HG02885 (cell line): ENCODE measurements at regions not wholly inside any gene's neighbourhood (a gene's known extent, or its start where the extent isn't known, plus 50 kb on each side); places are given as distances from the start of the nearest gene placed in this dataset.

Experiments
- ATAC-seq: cut with Tn5 transposase; IDR thresholded peaks from one replicate; pipeline ENCODE4 v1.9.1; 2021; ENCODE audit warnings: mild to moderate bottlenecking; ENCODE audit not compliant: unreplicated experiment, poor library complexity

DNA sequence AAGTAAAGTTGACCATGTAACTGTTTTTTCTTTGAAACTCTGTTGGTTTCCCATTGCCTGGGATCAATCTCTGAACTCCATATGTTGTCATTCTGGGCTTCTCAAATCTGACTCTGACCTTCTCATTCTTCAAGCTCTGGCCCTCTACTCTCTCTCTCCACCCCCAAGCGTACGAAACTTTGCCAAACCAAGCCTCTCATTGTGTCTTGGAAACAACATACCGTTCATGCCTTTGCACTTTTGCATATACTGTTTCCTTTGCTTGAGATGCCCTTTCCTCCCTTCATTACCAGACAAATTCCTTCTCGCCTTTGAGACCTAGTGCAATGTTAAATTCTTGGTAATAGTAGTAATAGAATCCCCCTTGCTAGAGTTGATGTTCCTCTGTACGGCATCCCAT, 113.7 kb downstream of the OLFM4 start:
- no peak for ATAC-seq

DNA sequence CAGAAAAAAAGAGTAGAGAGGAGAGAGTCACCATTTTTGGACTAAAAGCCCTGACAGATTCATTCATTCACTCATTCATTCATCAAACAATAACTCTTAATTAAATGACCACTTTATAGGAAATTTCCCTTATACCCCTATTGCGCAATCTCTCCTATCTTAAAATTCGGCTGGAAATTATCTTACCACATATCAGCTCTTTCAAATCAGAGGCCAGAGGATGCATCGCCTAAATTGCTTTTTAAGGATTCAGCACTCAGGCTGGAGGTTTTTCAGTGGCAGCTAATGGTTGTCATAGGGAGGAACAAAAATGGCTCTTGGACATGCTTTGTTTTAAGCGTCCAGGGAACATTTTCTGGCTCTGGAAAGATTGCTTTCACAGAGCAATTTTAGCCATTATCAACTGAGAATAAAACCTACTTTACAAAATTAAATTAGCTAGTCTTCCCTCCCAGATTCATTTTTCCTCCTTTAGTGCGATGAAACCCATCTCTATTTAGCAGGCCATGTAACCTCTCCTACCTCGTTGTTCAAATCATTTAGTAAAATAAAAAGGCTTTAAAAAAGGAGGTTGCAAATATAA, 115.2 kb downstream of the OLFM4 start:
- ATAC-seq, result no peak

DNA sequence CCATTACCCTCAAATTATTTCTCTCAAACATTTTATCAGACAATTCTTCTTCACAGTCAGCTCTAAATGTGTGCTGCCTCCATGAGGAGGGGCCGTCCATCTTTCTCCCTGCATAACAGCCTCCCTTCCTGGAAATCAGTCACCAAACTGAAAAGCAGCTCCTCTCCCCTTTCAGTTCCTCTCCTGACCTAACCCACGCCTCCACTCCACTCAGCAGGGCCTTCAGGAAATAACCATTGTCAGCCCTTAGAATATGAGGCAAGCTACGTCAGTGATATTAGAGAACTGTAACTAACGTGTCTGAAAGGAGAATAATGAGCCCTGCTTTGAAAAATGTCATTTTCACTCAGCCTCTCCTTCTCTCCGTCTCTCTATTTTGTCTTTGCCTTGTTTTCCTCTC, 116.2 kb downstream of the OLFM4 start:
- no peak for ATAC-seq

DNA sequence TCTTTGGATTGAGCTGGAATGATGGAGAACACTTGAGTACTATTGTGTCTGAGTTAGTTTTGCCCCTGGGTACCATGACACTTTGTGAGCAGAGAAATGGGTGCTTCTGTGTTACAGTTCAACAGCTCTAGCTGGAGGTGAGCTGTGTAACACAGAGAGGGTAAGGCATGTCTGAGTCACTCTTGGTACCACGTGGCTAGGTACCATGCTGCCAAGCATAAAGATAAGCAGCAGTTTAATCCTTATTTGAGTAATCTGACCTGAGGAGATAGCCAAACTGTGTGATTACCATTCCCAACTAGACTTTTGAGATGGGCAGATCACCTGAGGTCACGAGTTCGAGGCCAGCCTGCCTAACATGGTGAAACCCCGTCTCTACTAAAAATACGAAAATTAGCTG, 122.0 kb downstream of the OLFM4 start:
- ATAC-seq, result no peak

DNA sequence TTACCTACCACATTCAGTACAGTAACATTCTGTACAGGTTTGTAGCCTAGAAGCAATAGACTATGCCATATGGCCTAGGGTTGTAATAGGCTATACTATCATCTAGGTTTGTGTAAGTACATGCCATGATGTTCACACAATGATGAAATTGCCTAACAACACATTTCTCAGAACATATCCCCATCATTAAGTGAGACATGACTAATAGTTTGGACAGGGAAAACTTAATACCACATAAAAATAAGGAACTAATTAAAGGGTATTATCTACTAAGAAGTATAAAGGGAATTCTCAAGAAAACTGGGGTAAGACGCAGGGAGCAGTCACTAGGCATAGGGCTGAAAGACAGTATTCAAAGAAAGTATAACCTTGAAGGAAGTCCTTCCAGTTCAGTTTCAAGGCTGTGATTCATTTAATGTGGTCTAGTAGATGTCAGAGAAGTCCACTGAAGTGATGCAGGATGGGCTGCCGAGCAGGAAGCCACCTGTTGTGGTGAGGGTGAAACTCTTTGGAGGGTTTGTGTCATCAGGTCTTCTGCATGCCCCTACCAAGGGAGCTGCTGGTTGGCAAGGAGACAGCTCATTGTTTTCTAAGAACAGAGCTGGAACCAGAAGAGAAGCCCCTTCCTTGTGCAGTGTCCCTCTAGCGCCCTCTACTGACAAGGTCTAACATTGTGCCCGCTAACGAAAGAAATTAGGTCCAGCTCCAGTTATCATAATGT, 122.9 kb downstream of the OLFM4 start:
- peak; percentile 85 for ATAC-seq

- no peak for ATAC-seq
These were observed 123.4 kb downstream of the OLFM4 start for GRCh38 chr13:53152057-53152421.

DNA sequence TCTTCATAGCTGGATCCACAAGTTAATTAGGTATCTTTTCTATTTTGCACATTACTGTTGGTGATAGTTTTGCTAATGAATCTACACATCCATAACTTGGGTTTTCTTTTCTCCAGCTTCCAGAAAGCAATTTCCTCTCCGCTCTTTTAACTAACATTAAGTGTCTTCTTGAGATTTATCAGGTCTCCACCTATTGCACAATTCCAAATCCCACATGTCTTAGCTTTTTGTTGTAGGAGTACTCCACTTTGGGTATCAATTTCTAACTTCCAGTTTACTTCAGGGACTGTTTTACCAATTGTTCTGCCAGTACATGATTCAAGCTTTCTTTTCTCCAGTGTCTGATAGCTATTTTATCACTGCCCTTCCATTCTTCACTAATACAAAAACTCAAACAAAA, 129.6 kb downstream of the OLFM4 start:
- no peak for ATAC-seq

- no peak for ATAC-seq
These were observed 130.8 kb downstream of the OLFM4 start for GRCh38 chr13:53159431-53159830.

- no peak for ATAC-seq
These were observed 131.6 kb downstream of the OLFM4 start for GRCh38 chr13:53160211-53160610.

GRCh38 chr13:53161251-53161650, 132.6 kb downstream of the OLFM4 start:
- no peak for ATAC-seq

- no peak for ATAC-seq
These were observed 136.6 kb downstream of the OLFM4 start for GRCh38 chr13:53165261-53165660.

DNA sequence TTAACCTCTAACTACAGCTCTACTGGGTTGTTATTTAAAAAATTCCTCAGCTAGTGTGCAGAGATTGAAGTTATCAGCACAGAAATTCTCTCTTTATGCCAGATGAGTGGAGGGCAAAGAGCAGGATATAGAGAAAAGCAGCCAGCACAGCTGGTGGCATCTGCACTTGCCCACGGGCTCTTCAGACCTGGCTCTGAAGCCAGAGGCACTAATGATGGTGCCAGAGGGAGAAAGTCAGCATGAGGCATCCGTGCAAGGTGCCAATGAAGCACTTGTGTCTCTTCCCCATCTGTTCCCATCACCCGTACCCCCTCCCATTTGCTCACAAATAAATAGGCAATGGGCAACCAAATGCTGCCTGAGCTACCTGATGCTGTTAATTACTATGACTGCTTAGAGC, 138.9 kb downstream of the OLFM4 start:
- ATAC-seq, result no peak

DNA sequence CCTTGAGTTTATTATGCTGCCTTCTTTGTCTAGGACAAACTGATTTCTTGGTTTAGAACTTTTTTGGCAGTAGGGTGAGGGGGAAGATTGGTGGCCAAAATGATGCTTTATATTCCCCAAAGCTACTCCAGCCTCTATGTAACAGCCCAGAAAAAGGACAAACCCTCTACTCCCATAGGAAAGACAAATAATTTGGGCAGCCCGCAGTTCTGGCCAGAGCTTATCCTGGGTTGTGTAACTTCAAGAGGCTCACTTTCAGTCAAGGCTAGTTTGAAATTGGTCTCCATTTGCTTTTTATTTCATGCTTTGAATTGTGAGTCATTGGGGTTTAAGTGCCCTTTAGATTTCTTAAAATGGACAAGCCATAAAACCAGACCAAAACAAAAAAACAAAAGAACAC, 142.3 kb downstream of the OLFM4 start:
- ATAC-seq, result no peak

DNA sequence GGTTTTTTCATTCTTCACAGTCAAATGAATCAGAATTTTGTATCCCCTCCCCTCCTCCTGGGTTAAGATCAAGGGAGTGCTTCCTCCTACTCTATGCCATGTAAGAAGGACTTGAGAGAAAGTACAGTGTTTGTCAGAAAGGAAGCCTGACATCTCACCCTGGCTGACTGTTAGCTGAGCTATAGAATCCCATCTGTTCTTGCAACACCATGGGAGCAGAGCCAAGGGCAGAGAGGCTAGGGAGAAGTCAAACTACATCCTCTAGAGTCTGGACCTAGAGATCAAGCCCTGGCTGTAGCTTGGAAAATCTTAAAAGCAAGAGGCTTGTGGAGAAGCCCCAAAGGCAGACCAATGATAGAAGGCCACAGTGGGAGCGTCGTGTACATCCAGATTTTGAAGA, 145.9 kb downstream of the OLFM4 start:
- no peak for ATAC-seq

DNA sequence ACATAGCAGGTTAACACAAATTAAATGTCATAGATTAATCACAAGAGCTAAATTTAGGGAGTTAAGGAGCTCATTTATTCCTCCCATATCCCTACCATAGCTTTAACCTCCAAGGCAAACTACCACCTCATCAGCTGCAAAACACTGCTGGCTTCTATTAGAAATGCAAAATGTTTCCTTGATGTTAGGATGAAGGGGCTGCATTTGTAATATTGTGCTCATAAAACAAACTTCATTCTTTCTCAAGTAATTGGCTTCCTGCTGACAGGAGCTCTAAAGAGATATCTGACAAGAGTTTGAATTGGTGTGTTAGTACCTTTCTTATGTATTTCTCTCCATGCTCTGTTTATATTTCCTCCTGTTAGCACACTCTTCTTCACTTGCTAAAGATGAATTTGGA, 152.1 kb downstream of the OLFM4 start:
- ATAC-seq, result no peak

DNA sequence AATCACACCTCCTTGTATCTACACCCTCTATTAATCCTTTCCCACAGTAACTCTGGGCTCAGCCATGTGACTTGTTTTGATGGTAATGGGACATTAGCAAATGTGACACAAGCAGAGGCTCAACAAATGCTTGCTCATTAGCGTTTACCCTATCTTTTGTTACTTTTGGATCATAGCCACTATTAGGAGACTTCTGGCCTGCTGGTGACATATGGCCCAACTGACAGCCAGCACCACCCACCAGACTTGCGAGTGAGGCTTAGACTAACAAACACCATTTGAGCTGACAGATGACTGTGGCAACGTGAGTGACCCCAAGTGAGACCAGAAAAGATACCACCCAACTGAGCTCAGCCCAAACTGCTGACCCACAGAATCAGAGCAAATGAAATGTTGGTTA, 154.1 kb downstream of the OLFM4 start:
- no peak for ATAC-seq

DNA sequence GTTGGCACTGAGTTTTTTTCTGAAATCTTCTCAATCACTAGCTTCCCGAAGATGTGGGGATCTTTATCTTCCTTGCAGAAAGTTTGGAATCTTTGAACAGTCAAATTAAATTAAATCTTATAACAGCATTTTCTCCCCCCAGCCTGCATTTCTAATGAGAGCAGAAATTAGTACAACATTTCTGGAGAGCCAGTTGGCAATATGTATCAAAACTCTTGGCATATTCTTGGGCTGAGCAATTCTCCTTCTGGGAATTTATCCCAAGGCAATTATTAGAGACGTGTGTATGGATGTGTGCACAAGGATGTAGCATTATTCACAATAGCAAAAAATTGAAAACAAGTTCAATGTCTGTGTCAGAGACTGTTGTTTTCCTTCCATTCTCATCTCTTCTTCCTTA, 159.5 kb downstream of the OLFM4 start:
- no peak for ATAC-seq

DNA sequence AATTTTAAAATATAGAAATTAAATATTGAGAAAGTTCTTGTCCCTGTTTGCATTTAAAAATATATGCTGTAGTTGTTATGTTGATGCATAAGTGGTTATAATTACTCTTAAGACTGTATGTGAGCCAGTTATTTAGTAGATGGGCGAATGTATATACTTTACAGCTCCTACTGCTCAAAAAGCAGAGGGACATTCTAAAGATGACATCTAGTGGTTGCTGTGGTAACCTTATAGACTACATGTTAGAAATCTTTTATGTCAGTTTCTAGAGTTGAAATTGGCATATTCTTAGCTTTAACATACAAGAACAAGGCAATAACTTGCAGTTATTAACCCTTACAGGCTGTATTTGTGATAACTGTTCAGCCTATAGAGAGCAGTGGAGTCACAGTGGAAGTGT, 160.5 kb downstream of the OLFM4 start:
- no peak for ATAC-seq

GRCh38 chr13:53191091-53191490, 162.5 kb downstream of the OLFM4 start:
- no peak for ATAC-seq

DNA sequence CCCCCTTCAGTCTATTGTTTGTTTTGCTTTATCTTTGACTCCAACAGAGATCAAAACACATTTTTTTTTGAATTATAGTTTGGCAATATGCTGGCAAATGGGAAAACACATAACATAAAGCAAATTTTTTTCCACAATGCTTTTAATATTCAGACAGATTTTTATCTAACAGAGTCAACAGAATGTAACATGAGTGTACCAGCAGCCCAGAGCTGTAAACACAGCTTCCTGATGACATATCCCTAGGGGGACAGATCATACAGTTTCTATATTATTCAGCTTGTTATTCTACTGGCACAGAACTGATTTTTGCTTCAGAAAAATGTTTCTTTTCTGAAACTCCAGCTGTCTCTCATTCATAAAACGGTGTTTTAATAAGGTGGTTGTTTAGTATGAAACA, 168.8 kb downstream of the OLFM4 start:
- no peak for ATAC-seq

DNA sequence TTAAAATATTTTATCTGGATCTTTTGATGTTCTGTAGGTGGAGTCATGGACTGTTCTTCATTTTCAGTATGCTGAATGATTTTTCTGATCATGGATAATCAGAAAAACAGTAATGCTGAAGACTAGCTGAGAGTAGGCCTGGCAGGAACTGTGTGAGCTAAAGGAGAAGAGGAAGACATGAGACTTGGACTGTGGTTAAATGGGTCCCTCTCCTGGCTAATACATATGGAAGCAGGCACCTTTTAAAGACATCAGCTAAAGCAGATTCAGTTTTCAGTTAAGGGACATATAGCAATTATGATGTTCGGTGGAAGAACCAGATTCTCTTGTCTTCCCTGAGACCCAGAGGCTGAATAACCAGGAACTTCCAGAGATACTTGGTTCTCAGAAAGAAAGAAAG, 169.4 kb downstream of the OLFM4 start:
- no peak for ATAC-seq

GRCh38 chr13:53198736-53199135, 170.1 kb downstream of the OLFM4 start:
- ATAC-seq, result no peak
